SU-DHL-6 (cell line): ENCODE measurements at regions not wholly inside any gene's neighbourhood (a gene's known extent, or its start where the extent isn't known, plus 50 kb on each side); places are given as distances from the start of the nearest gene placed in this dataset.

Experiments
- H2AFZ ChIP-seq: fragments of 200-600 bp; sonication (generic); 2 replicates; pipeline ENCODE4 v1.6.1; 2014; ENCODE audit warnings: low read depth, mild to moderate bottlenecking, moderate library complexity, mixed read lengths, antibody characterized with exemption, low read length; ENCODE audit not compliant: severe bottlenecking
- H3F3A ChIP-seq: fragments of 200-600 bp; shearing (Covaris generic); 2 replicates; pipeline ENCODE4 v1.6.0; 2016; ENCODE audit warnings: antibody characterized with exemption, mild to moderate bottlenecking; ENCODE audit not compliant: insufficient read depth
- H3K27ac ChIP-seq: fragments of 200-600 bp; sonication (generic); 2 replicates; pipeline ENCODE4 v1.5.1; 2016; ENCODE audit warnings: low read depth, mild to moderate bottlenecking, low read length, moderate library complexity, mixed read lengths
- H3K27me3 ChIP-seq: fragments of 200-600 bp; sonication (generic), shearing (Covaris generic); 2 replicates; pipeline ENCODE4 v1.6.0; 2014; ENCODE audit warnings: mild to moderate bottlenecking, low read length
- H3K36me3 ChIP-seq: fragments of 200-600 bp; sonication (generic); 2 replicates; pipeline ENCODE4 v1.6.1; 2014; ENCODE audit warnings: mild to moderate bottlenecking, low read length, mixed read lengths
- H3K4me2 ChIP-seq: fragments of 300-600, 200-600 bp; shearing (Covaris generic), sonication (generic); 2 replicates; pipeline ENCODE4 v1.6.0; 2014; ENCODE audit warnings: low read length, low read depth, mild to moderate bottlenecking; ENCODE audit not compliant: poor library complexity, severe bottlenecking
- H3K4me3 ChIP-seq: fragments of 200-600 bp; sonication (generic); 2 replicates; pipeline ENCODE4 v1.5.1; 2014; ENCODE audit warnings: antibody characterized with exemption, low read length, mild to moderate bottlenecking, mixed read lengths; ENCODE audit not compliant: insufficient read depth, poor library complexity, severe bottlenecking
- H3K79me2 ChIP-seq: fragments of 200-600 bp; sonication (generic); 2 replicates; pipeline ENCODE4 v1.6.1; 2014; ENCODE audit warnings: mild to moderate bottlenecking, low read length, moderate library complexity; ENCODE audit not compliant: insufficient read depth
- H3K9ac ChIP-seq: fragments of 200-600 bp; sonication (generic); 2 replicates; pipeline ENCODE4 v1.7.0; 2014; ENCODE audit warnings: mild to moderate bottlenecking, low read length
- H3K9me2 ChIP-seq: fragments of 200-600 bp; sonication (generic); replicated peaks from 2 replicates; pipeline ENCODE4 v1.6.1; 2014; ENCODE audit warnings: low read length; ENCODE audit not compliant: insufficient read depth
- H3K9me3 ChIP-seq: fragments of 200-600 bp; sonication (generic); 2 replicates; pipeline ENCODE4 v1.6.1; 2014; ENCODE audit warnings: low read length, mixed read lengths; ENCODE audit not compliant: insufficient read depth
- H4K20me1 ChIP-seq: fragments of 200-600 bp; sonication (generic); 2 replicates; pipeline ENCODE4 v1.6.1; 2014; ENCODE audit warnings: low read depth, mild to moderate bottlenecking, antibody characterized with exemption, low read length, moderate library complexity, mixed read lengths
- EZH2phosphoT487 ChIP-seq: fragments of 200-600 bp; sonication (generic), shearing (Covaris generic); conservative IDR thresholded peaks from 2 replicates; pipeline ENCODE4 v1.6.1; 2018; ENCODE audit warnings: mild to moderate bottlenecking, antibody characterized with exemption, low read length, moderate library complexity, mixed read lengths
- TF ChIP-seq, protein P1 (sequence below): fragments of 200-600 bp; sonication (generic); IDR thresholded peaks from one replicate; pipeline ENCODE4 v1.5.1; 2017; ENCODE audit warnings: antibody characterized with exemption, mild to moderate bottlenecking, low read length, moderate library complexity; ENCODE audit not compliant: insufficient read depth, poor library complexity, severe bottlenecking

- no peaks in the 10 kb centered on the region for H3K36me3 ChIP-seq
- no peaks in the 10 kb centered on the region for H3K9me3 ChIP-seq
- no peak overlapping the region for H3K4me3 ChIP-seq
- H3K27me3 ChIP-seq: no peaks in the 10 kb centered on the region
- H3K4me2 ChIP-seq: no peak overlapping the region
- H3K9me2 ChIP-seq: no peaks in the 10 kb centered on the region
- H3K79me2 ChIP-seq: no peaks in the 10 kb centered on the region
- no peak overlapping the region for H3K27ac ChIP-seq
- H3F3A ChIP-seq: no peaks in the 10 kb centered on the region
- H2AFZ ChIP-seq: no peak overlapping the region
- no peak overlapping the region for H3K9ac ChIP-seq
- TF ChIP-seq, protein P1, sequence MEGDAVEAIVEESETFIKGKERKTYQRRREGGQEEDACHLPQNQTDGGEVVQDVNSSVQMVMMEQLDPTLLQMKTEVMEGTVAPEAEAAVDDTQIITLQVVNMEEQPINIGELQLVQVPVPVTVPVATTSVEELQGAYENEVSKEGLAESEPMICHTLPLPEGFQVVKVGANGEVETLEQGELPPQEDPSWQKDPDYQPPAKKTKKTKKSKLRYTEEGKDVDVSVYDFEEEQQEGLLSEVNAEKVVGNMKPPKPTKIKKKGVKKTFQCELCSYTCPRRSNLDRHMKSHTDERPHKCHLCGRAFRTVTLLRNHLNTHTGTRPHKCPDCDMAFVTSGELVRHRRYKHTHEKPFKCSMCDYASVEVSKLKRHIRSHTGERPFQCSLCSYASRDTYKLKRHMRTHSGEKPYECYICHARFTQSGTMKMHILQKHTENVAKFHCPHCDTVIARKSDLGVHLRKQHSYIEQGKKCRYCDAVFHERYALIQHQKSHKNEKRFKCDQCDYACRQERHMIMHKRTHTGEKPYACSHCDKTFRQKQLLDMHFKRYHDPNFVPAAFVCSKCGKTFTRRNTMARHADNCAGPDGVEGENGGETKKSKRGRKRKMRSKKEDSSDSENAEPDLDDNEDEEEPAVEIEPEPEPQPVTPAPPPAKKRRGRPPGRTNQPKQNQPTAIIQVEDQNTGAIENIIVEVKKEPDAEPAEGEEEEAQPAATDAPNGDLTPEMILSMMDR: no peak
- TF ChIP-seq EZH2phosphoT487: no peak
- H4K20me1 ChIP-seq: no peaks in the 10 kb centered on the region
Observed at GRCh38 chr1:221869779-221870178, 127.9 kb upstream of the DUSP10 start.

DNA sequence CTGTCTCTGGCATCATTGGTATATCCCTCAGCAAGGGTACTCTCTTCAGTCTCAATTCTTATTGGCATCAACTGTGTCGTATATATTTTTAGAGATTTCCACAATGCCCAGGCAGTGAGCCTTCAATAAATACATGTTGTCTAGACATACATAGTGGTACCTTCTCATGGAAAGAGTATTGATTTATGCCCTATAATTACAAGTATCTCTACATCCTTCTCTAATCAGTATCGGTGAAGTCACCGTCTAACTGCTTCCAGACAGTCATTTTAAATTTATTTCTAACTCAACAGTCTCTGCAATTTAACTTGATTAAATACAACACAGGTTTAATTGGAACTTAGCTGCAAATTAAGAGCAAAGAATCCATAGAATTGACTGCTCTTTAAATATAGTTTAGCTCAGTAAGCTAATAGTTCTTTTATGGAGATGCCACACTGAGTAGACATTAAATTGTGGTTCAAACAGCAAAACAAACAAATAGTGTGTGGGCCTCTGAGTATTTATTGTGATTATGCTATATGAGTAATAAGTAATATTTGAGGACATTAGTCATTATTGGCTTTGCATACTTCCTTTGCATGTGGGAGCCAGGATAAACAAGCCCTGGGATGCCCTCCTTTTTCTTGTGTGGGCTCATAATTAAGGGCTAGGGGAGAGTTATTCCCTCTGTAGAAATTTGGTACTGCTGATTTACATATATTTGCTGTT, 126.9 kb upstream of the DUSP10 start:
- H3K9ac ChIP-seq: no peak overlapping the region
- no peaks in the 10 kb centered on the region for H3K27me3 ChIP-seq
- no peaks in the 10 kb centered on the region for H3K36me3 ChIP-seq
- H2AFZ ChIP-seq: no peak overlapping the region
- TF ChIP-seq, protein P1: no peak
- TF ChIP-seq EZH2phosphoT487: no peak
- H3F3A ChIP-seq: no peaks in the 10 kb centered on the region
- no peak overlapping the region for H3K4me3 ChIP-seq
- no peaks in the 10 kb centered on the region for H3K9me2 ChIP-seq
- no peaks in the 10 kb centered on the region for H3K79me2 ChIP-seq
- no peaks in the 10 kb centered on the region for H3K9me3 ChIP-seq
- H4K20me1 ChIP-seq: no peaks in the 10 kb centered on the region
- H3K4me2 ChIP-seq: no peak overlapping the region
- H3K27ac ChIP-seq: no peak overlapping the region

GRCh38 chr1:221867003-221867402, 125.1 kb upstream of the DUSP10 start:
- no peaks in the 10 kb centered on the region for H3K9me2 ChIP-seq
- no peaks in the 10 kb centered on the region for H3K9me3 ChIP-seq
- H3K79me2 ChIP-seq: no peaks in the 10 kb centered on the region
- no peak overlapping the region for H3K4me2 ChIP-seq
- H4K20me1 ChIP-seq: no peaks in the 10 kb centered on the region
- no peak overlapping the region for H2AFZ ChIP-seq
- no peaks in the 10 kb centered on the region for H3K27me3 ChIP-seq
- H3K36me3 ChIP-seq: no peaks in the 10 kb centered on the region
- no peak overlapping the region for H3K9ac ChIP-seq
- TF ChIP-seq, protein P1: no peak
- TF ChIP-seq EZH2phosphoT487: no peak
- H3K27ac ChIP-seq: no peak overlapping the region
- no peak overlapping the region for H3K4me3 ChIP-seq
- H3F3A ChIP-seq: no peaks in the 10 kb centered on the region
